HUDEP-2 (cell line): ENCODE measurements at regions not wholly inside any gene's neighbourhood (a gene's known extent, or its start where the extent isn't known, plus 50 kb on each side); places are given as distances from the start of the nearest gene placed in this dataset.
A peak's percentile ranks its signal among the peaks of the same experiment; 100 is the strongest.
"Not testable (repeated sequence)": the region's sequence is repeated elsewhere in the genome, so short reads cannot be mapped to it uniquely, and the experiment has no call there.

Experiments
- DNase-seq, 76 experiments: peaks; one replicate each; lab custom pipeline; 2025; ENCODE audit not compliant: unreplicated experiment in 76 of 76; lab: John Stamatoyannopoulos, UW

DNA sequence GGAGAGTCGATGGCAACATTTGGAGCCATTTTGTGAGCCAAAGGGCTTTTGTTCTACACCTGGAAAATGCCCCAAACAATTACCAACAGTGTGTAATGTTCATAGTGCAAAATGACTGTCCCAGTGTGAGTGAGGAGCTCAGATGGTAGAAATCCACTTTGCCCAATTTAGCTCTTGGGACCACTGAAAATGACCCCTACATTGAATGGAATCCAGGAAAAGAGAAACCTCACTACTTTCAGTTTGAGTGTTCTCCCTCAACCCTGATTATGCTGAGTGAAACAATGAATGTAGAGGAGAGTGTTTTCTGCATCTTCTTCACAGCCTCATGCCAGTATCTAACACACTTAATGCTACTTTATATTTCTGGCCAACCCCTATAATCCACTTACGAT is 84.9 kb upstream of the NRN1 start:
- no peak for DNase-seq

DNA sequence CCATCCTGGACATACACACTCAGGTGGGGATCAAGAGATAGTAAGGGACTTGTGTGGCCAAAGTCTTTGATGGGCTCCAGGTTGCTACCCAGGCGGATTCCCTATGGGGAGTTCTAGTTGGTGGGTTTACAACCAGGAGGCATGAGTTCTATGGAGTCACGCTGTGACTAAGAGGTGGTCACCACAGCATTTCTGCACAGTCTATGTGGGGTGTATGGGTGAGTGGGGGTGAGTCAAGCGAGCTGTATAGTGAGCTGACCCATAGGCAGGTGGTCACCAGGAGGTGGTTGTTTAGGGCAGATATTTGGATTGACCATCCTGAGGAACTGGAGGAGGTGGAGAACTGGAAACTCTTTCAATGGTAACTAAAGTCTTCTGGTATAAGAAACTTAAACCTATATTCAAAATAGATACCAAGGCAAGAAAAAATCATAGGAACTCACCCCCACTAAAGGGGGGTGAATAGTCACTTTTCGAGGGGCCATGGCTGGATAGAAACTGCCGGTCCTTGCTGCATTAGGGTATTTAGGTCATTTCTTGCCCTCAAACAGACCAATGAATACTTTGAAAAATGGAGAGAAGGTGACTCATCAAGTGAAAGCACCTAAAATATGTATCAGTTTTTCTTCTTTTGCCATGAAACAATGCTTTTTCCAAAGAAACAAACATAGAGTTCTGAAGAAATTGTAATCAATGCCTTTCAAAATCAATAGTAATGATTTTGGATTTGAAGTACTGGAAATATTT is 84.3 kb upstream of the NRN1 start:
- DNase-seq = no peak

DNA sequence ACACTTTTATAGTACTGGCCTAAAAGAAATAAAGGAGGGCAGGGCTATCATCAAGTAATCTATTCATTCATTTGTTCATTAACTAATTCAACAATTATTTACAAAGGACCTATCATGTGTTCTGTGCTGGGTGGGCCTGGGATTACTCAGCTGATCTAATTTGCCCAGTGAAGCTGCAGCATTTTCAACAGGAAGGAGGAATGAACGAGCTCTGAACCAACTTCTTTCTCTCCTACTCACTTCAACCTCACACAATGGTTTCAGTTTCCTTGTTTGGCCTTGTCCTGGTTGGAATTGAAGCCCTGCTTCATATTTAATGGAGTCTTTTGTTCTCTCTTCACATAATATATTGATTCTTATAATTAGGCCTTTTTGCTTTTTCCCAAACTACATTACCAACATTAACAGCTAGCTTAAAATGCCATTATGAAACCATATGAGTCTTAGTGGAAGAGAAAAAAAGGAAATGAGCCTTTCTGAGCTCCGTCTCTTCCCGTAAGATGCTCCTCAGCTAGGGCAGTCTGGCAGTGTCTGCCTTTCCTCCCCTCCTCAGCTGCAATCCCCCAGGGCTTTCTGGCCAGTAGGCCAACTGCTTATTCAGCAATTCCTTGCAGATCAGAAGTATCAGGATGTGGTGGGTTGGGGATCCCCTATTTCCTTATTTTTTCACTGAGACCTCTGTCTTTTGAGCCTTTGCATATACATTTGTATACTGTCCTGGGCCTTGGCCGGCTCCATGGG is 79.4 kb upstream of the NRN1 start:
- no peak for DNase-seq

DNA sequence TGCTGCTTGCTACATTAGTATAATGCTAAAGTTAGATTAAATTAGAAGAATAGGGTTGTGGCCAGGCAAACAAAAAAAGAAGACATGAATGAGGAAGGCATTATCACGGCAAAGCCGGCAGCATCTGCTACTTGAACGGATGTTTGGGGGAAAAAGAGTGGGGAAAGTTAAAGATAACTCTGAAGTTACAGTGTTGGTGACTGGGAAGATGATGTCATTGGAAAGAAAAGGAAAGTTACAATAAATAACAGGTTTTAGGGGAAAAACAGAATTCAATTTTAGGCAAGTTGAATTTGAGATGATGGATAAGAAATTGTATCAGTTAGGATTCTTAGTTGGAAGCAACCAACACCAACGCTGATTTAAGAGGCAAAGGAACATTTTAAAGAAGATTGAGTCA is 74.2 kb upstream of the NRN1 start:
- no peak for DNase-seq

DNA sequence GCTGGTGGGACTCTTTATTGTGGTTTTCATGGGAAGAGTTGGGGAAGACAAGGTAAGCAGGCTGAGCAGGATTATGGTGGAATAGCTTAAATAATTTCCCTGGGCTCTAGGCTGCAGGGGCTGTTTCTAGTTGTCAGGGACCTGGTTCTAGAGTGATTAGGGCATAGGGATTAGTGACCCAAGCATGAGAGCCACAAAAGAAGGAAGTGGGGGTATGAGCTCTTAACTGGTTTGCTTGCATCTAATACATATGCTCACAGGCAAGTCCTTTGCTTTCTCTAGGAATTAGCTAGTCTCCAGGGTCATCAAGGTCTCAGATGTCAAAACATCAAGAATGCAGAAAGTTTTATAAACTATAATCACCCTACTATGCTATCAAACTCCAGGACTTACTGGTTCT is 67.5 kb upstream of the NRN1 start:
- DNase-seq = no peak

DNA sequence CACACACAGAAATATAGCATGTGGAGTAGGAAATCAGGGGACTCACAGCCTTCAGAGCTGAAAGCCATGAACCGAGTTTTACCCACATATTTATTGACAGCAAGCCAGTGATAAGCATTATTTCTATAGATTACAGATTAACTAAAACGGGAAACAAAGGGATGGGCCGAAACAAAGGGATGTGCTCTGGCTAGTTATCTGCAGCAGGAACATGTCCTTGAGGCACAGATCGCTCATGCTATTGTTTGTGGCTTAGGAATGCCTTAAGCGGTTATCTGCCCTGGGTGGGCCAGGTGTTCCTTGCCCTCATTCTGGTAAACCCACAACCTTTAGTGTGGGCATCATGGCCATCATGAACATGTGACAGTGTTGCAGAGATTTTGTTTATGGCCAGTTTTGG is 61.4 kb upstream of the NRN1 start:
- not testable (repeated sequence) for DNase-seq

DNA sequence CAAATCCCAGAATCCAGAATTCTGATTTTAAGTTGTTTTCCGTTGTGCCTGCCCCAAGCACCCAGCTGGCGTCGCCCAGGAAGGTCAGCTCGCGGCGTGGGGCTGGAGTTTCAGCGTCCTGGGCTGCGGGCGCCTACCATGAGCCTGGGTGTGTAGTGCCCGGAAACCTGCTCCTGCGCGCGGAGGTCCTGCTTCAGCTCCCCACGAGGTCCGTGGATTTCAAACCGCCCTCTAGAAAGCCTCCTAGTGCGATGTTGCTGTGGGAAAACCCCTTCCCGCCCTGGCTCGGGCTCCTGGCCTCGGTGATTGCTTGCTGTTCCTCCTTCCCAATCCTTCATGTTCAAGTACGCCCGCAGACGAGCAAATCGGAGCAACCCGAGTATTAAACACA is 51.3 kb upstream of the NRN1 start:
- no peak for DNase-seq

DNA sequence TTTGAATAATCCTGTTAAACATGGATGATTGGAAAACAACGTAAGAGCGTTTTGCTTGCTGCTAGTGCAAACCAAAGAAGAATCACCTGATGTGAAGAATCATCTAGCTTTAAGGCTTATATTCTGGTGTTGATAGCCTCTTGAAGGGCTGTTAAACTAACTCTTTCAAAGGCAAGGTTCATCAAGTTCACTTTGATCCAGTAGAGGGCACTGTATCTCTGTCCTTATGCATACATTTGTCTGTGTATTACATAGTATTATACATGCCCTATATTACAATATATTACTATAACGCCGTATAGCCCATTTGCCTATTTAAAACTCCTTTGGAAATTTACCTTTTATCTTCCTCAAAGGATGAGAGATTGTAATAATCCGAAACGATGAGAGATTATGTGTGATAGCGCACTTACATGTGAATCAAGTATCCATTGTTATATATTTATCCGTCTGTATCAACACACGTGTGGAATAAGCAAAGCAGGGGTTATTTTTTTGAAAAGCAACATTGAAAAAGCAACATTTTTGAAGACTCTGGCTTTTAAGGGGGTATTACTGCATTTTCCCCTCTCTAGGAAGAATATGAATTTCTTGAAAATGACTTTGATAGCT is 50.8 kb upstream of the NRN1 start:
- peak in 26 of 76 experiments; percentile 5 to 56 (median 34) for DNase-seq
